GM23338 (cell line): ENCODE measurements at regions not wholly inside any gene's neighbourhood (a gene's known extent, or its start where the extent isn't known, plus 50 kb on each side); places are given as distances from the start of the nearest gene placed in this dataset.

Experiments
- CREB1 ChIP-seq: fragments of 250-450 bp; sonication (Bioruptor Pico); IDR thresholded peaks from 2 replicates; pipeline ENCODE4 v1.5.0; 2020; ENCODE audit warnings: low read depth, mild to moderate bottlenecking, moderate library complexity
- EZH2 ChIP-seq: fragments of 200-600 bp; sonication (generic); IDR thresholded peaks from one replicate; pipeline ENCODE4 v1.8.0; 2017; ENCODE audit warnings: antibody characterized with exemption, mild to moderate bottlenecking, low read depth; ENCODE audit not compliant: unreplicated experiment
- NANOG ChIP-seq: IDR thresholded peaks from 2 replicates; pipeline ENCODE4 v1.6.1; 2016; ENCODE audit warnings: antibody characterized with exemption, borderline replicate concordance
- POLR2AphosphoS5 ChIP-seq: IDR thresholded peaks from 2 replicates; pipeline ENCODE4 v1.6.1; 2016; ENCODE audit warnings: antibody characterized with exemption, low read depth
- TF ChIP-seq, protein P1 (sequence below), 2 experiments: fragments of 200-600 bp in 1 of 2; sonication (generic) in 1 of 2; conservative IDR thresholded peaks; 2 replicates each; pipeline versions ENCODE4 v1.5.1 to v1.6.1; 2016 to 2017; ENCODE audit warnings: antibody characterized with exemption in 2 of 2, low read depth in 2 of 2, mild to moderate bottlenecking in 2 of 2, moderate library complexity in 1 of 2
- TF ChIP-seq, protein P2 (sequence below): IDR thresholded peaks from 2 replicates; pipeline ENCODE4 v1.6.1; 2016; ENCODE audit warnings: antibody characterized with exemption
- TF ChIP-seq, protein P3 (sequence below): IDR thresholded peaks from one replicate; pipeline ENCODE4 v1.6.1; 2018; ENCODE audit warnings: antibody characterized with exemption; ENCODE audit not compliant: unreplicated experiment

DNA sequence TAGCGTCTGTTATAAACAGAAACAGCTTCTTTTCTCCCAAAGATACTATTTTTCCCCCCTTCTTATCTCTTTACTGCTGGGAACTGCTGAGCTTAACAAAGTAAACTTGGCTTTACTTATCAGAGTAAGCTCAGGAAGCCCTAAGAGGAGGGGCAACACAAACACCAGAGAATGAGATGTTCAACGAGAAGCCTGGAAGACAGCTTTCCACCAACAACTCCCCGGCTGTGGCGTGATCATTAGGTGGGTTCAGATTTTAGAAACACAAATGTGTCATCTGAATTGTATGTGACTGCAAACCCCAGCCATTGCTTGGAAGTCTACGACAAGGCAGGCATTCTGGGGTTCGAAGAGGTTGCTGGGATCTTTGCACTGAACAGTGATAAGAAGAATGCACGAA, 181.2 kb upstream of the ESRRG start:
- TF ChIP-seq, protein P1, sequence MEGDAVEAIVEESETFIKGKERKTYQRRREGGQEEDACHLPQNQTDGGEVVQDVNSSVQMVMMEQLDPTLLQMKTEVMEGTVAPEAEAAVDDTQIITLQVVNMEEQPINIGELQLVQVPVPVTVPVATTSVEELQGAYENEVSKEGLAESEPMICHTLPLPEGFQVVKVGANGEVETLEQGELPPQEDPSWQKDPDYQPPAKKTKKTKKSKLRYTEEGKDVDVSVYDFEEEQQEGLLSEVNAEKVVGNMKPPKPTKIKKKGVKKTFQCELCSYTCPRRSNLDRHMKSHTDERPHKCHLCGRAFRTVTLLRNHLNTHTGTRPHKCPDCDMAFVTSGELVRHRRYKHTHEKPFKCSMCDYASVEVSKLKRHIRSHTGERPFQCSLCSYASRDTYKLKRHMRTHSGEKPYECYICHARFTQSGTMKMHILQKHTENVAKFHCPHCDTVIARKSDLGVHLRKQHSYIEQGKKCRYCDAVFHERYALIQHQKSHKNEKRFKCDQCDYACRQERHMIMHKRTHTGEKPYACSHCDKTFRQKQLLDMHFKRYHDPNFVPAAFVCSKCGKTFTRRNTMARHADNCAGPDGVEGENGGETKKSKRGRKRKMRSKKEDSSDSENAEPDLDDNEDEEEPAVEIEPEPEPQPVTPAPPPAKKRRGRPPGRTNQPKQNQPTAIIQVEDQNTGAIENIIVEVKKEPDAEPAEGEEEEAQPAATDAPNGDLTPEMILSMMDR (conservative IDR thresholded peaks at IDR 0.05; ENCODE audit: low read depth in 2 of 2): no peak
- no peak for TF ChIP-seq EZH2
- no peak for TF ChIP-seq CREB1 (CRISPR knock-in tag)
- no peak for TF ChIP-seq POLR2AphosphoS5
- TF ChIP-seq, protein P2, sequence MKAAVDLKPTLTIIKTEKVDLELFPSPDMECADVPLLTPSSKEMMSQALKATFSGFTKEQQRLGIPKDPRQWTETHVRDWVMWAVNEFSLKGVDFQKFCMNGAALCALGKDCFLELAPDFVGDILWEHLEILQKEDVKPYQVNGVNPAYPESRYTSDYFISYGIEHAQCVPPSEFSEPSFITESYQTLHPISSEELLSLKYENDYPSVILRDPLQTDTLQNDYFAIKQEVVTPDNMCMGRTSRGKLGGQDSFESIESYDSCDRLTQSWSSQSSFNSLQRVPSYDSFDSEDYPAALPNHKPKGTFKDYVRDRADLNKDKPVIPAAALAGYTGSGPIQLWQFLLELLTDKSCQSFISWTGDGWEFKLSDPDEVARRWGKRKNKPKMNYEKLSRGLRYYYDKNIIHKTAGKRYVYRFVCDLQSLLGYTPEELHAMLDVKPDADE: no peak
- TF ChIP-seq, protein P3, sequence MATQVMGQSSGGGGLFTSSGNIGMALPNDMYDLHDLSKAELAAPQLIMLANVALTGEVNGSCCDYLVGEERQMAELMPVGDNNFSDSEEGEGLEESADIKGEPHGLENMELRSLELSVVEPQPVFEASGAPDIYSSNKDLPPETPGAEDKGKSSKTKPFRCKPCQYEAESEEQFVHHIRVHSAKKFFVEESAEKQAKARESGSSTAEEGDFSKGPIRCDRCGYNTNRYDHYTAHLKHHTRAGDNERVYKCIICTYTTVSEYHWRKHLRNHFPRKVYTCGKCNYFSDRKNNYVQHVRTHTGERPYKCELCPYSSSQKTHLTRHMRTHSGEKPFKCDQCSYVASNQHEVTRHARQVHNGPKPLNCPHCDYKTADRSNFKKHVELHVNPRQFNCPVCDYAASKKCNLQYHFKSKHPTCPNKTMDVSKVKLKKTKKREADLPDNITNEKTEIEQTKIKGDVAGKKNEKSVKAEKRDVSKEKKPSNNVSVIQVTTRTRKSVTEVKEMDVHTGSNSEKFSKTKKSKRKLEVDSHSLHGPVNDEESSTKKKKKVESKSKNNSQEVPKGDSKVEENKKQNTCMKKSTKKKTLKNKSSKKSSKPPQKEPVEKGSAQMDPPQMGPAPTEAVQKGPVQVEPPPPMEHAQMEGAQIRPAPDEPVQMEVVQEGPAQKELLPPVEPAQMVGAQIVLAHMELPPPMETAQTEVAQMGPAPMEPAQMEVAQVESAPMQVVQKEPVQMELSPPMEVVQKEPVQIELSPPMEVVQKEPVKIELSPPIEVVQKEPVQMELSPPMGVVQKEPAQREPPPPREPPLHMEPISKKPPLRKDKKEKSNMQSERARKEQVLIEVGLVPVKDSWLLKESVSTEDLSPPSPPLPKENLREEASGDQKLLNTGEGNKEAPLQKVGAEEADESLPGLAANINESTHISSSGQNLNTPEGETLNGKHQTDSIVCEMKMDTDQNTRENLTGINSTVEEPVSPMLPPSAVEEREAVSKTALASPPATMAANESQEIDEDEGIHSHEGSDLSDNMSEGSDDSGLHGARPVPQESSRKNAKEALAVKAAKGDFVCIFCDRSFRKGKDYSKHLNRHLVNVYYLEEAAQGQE: no peak
- TF ChIP-seq NANOG: no peak
